ENCODE measurements at regions not wholly inside any gene's neighbourhood (a gene's known extent, or its start where the extent isn't known, plus 50 kb on each side); places are given as distances from the start of the nearest gene placed in this dataset.
"Not testable (repeated sequence)": the region's sequence is repeated elsewhere in the genome, so short reads cannot be mapped to it uniquely, and the experiment has no call there.

GRCh38 chr6:121697921-121698320, 262.5 kb downstream of the GJA1 start:
- H3K36me3 ChIP-seq = no peaks in the 10 kb centered on the region
- no peak for ATAC-seq
- H3K4me3 ChIP-seq = no peak overlapping the region
- no peaks in the 10 kb centered on the region for H3K27me3 ChIP-seq
- H3K9me3 ChIP-seq = no peaks in the 10 kb centered on the region
- H3K27ac ChIP-seq = no peak overlapping the region
- WGBS, 2 donors (ENCODE audit: low coverage in 1 of 2) = 44 to 53% methylated on average over 5 to 6 of the region's 6 CpGs
- H3K4me1 ChIP-seq = no peaks in the 10 kb centered on the region
- TF ChIP-seq POLR2A (IDR thresholded peaks at IDR 0.05) = no peak
- no peak for TF ChIP-seq EP300 (IDR thresholded peaks at IDR 0.05)
- no peak for TF ChIP-seq POLR2AphosphoS5 (IDR thresholded peaks at IDR 0.05)
- no peak for TF ChIP-seq CTCF (IDR thresholded peaks at IDR 0.05)

- Histone ChIP-seq H3K9me3 (no peaks in the 10 kb centered on the region), H3K27ac (no peak overlapping the region), H3K4me3 (no peak overlapping the region), H3K4me1 (no peaks in the 10 kb centered on the region), H3K27me3 (no peaks in the 10 kb centered on the region), H3K36me3 (no peaks in the 10 kb centered on the region)
- ATAC-seq = no peak
- TF ChIP-seq POLR2A (IDR thresholded peaks at IDR 0.05) = no peak
Measured at GRCh38 chr6:121698617-121699016, 263.2 kb downstream of the GJA1 start.

DNA sequence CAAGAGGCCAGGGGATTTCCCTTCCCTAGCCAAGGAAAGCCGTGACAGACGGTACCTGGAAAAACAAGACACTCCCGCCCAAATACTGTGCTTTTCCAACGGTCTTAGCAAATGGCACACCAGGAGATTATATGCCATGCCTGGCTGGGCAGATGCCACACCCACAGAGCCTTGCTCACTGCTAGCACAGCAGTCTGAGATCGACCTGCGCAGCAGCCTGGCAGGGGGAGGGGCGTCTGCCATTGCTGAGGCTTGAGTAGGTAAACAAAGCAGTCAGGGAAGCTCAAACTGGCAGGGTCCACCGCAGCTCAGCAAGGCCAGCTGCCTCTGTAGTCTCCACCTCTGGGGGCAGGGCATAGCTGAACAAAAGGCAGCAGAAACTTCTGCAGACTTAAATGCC, 267.7 kb downstream of the GJA1 start:
- not testable (repeated sequence) for ATAC-seq, H3K27me3 ChIP-seq, H3K4me3 ChIP-seq, H3K4me1 ChIP-seq, H3K9me3 ChIP-seq, H3K27ac ChIP-seq, H3K36me3 ChIP-seq
- 80 to 95% methylated on average over 1 to 4 of the region's 8 CpGs for WGBS, 2 donors (ENCODE audit: low coverage in 1 of 2)

GRCh38 chr6:121711472-121711871, 276.0 kb downstream of the GJA1 start:
- Histone ChIP-seq H3K27me3 (no peaks in the 10 kb centered on the region), H3K27ac (no peak overlapping the region), H3K9me3 (no peaks in the 10 kb centered on the region), H3K4me3 (no peak overlapping the region), H3K4me1 (peaks cover 0 to 11% (median 0%) of the 10 kb centered on the region in 3 donors), H3K36me3 (no peaks in the 10 kb centered on the region)
- WGBS, 2 donors (ENCODE audit: low coverage in 1 of 2) = 58 to 100% methylated on average over 2 to 3 of the region's 3 CpGs
- TF ChIP-seq EP300 (IDR thresholded peaks at IDR 0.05) = no peak
- no peak for ATAC-seq

- H3K27me3 ChIP-seq = no peaks in the 10 kb centered on the region
- peaks cover 0 to 5% (median 0%) of the 10 kb centered on the region in 3 donors for H3K9me3 ChIP-seq
- H3K4me1 ChIP-seq = peaks cover 0 to 34% (median 0%) of the 10 kb centered on the region in 3 donors
- peak overlapping the region; percentile 14 to 67 (median 43) for H3K27ac ChIP-seq
- TF ChIP-seq POLR2A (IDR thresholded peaks at IDR 0.05) = no peak
- TF ChIP-seq POLR2AphosphoS5 (IDR thresholded peaks at IDR 0.05) = peak; percentile 24
- no peak for TF ChIP-seq CTCF (IDR thresholded peaks at IDR 0.05)
- no peaks in the 10 kb centered on the region for H3K36me3 ChIP-seq
- ATAC-seq = no peak
- 22 to 31% methylated on average over 4 of the region's 4 CpGs for WGBS, 2 donors (ENCODE audit: low coverage in 1 of 2)
- H3K4me3 ChIP-seq = no peak overlapping the region
Measured at GRCh38 chr6:121717686-121718085, 282.2 kb downstream of the GJA1 start.

DNA sequence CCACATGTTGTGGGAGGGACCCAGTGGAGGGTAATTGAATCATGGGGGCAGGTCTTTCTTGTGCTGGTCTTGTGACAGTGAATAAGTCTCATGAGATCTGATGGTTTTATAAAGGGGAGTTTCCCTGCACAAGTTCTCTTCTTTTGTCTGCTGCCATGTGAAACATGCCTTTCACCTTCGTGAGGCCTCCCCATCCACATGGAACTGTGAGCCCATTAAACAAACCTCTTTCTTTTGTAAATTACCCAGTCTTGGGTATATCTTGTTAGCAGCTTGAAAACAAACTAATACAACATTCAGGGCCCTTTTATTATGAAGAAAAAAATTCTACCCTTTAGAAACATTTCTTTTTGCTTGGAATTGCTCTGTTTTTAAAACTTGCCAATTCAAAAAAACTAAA, 285.4 kb downstream of the GJA1 start:
- not testable (repeated sequence) for H3K9me3 ChIP-seq, H3K27me3 ChIP-seq, H3K36me3 ChIP-seq, ATAC-seq, H3K4me3 ChIP-seq, H3K27ac ChIP-seq
- WGBS, 2 donors (ENCODE audit: low coverage in 1 of 2) = 56% methylated on average over 1 of the region's 1 CpG; no CpG with 5 or more reads in 1 of the 2 donors
- peaks cover 0 to 29% (median 0%) of the 10 kb centered on the region in 3 donors for H3K4me1 ChIP-seq

DNA sequence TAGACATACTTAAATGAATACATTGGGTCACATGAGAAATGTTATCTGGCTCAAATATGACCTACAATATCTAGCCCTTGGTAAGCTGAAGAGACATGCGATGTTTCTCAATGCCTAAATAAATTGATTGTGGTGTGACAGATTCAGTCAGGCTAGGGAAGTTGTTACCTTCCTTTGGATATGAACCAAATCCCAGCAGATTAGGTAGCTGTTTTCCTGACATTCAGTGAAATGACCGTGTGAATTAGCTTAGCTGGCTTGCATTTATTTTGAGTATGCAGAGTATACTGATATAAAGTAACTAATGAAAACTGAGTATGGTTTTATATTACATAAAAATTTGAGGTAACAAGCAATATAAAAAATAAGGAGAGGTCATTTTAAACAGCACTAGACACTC, 288.2 kb downstream of the GJA1 start:
- H3K27ac ChIP-seq = no peak overlapping the region
- H3K27me3 ChIP-seq = no peaks in the 10 kb centered on the region
- H3K4me3 ChIP-seq = no peak overlapping the region
- no peak for ATAC-seq
- H3K36me3 ChIP-seq = no peaks in the 10 kb centered on the region
- peaks cover 0 to 13% (median 0%) of the 10 kb centered on the region in 3 donors for H3K4me1 ChIP-seq
- TF ChIP-seq POLR2A (IDR thresholded peaks at IDR 0.05) (no peak), CTCF (IDR thresholded peaks at IDR 0.05) (no peak), EP300 (IDR thresholded peaks at IDR 0.05) (no peak), POLR2AphosphoS5 (IDR thresholded peaks at IDR 0.05) (no peak)
- H3K9me3 ChIP-seq = peaks cover 0 to 5% (median 0%) of the 10 kb centered on the region in 3 donors
- 60 to 81% methylated on average over 2 of the region's 2 CpGs for WGBS, 2 donors (ENCODE audit: low coverage in 1 of 2)

All from gastroesophageal sphincter (tissue), 4 donors.